Gastrocnemius medialis (tissue), 4 donors: ENCODE measurements at regions not wholly inside any gene's neighbourhood (a gene's known extent, or its start where the extent isn't known, plus 50 kb on each side); places are given as distances from the start of the nearest gene placed in this dataset.

ENCODE experiments used
- POLR2A ChIP-seq, 2 donors: fragments of 450-650 bp; IDR thresholded peaks; one replicate each; pipeline ENCODE4 v1.6.1; 2017; ENCODE audit warnings: antibody characterized with exemption in 2 of 2, mild to moderate bottlenecking in 2 of 2, moderate library complexity in 2 of 2
- TF ChIP-seq, protein P1 (sequence below), 5 experiments: fragments of 450-650 bp in 3 of 5; fragments of 200-600 bp in 2 of 5; sonication (generic) in 2 of 5; IDR thresholded peaks in 4 of 5; conservative IDR thresholded peaks in 1 of 5; 1 replicate in 4 of 5; 2 replicates in 1 of 5; pipeline ENCODE4 v1.5.1; 2016 to 2019; ENCODE audit warnings: antibody characterized with exemption in 5 of 5, mild to moderate bottlenecking in 3 of 5, moderate library complexity in 3 of 5

DNA sequence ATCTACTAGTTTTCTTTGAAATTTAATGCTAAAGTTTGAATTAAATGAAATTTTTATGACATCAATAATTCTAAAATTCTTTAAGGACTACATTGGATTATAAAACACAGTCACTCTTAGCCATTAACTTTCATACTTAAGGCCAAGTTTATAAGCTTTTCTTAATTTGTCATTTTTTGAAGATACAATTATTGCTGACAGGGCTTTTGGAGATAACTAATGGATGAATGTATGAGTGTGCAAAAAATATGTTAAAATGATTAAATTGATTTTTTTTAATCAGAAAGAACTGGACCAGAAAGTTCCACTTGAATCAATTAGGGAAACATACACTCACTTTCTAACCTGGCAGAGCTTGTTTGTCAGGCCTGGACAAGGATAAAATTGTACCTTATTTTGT is 70.3 kb upstream of the CHODL start:
- TF ChIP-seq, protein P1, sequence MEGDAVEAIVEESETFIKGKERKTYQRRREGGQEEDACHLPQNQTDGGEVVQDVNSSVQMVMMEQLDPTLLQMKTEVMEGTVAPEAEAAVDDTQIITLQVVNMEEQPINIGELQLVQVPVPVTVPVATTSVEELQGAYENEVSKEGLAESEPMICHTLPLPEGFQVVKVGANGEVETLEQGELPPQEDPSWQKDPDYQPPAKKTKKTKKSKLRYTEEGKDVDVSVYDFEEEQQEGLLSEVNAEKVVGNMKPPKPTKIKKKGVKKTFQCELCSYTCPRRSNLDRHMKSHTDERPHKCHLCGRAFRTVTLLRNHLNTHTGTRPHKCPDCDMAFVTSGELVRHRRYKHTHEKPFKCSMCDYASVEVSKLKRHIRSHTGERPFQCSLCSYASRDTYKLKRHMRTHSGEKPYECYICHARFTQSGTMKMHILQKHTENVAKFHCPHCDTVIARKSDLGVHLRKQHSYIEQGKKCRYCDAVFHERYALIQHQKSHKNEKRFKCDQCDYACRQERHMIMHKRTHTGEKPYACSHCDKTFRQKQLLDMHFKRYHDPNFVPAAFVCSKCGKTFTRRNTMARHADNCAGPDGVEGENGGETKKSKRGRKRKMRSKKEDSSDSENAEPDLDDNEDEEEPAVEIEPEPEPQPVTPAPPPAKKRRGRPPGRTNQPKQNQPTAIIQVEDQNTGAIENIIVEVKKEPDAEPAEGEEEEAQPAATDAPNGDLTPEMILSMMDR (IDR thresholded peaks at IDR 0.05 in 4 of 5, conservative IDR thresholded peaks at IDR 0.05 in 1 of 5) = no peak
- no peak for TF ChIP-seq POLR2A (IDR thresholded peaks at IDR 0.05)
